ENCODE measurements at regions not wholly inside any gene's neighbourhood (a gene's known extent, or its start where the extent isn't known, plus 50 kb on each side); places are given as distances from the start of the nearest gene placed in this dataset.

DNA sequence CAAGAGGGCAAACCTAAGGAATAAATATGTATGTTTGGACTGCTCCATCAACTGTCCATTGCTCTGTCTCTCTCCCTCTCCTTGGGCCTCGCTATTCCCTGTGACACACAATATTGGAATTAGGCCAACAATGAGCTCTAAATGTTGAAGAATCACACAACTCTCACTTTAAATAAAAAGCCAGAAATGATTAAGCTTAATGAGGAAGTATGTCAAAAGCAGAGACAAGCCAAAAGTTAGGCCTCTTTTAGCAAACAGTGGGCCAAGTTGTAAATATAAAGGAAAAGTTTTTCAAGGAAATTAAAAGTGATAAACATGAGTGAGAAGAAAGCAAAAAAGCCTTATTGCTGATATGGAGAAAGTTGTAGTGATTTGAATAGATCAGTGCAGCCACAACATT lies 141.0 kb downstream of the VGLL3 start:
- TF ChIP-seq, protein P1, sequence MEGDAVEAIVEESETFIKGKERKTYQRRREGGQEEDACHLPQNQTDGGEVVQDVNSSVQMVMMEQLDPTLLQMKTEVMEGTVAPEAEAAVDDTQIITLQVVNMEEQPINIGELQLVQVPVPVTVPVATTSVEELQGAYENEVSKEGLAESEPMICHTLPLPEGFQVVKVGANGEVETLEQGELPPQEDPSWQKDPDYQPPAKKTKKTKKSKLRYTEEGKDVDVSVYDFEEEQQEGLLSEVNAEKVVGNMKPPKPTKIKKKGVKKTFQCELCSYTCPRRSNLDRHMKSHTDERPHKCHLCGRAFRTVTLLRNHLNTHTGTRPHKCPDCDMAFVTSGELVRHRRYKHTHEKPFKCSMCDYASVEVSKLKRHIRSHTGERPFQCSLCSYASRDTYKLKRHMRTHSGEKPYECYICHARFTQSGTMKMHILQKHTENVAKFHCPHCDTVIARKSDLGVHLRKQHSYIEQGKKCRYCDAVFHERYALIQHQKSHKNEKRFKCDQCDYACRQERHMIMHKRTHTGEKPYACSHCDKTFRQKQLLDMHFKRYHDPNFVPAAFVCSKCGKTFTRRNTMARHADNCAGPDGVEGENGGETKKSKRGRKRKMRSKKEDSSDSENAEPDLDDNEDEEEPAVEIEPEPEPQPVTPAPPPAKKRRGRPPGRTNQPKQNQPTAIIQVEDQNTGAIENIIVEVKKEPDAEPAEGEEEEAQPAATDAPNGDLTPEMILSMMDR (IDR thresholded peaks at IDR 0.05; ENCODE audit: insufficient read depth, low read length, poor library complexity, severe bottlenecking), result no peak
- no peak for TF ChIP-seq EZH2phosphoT487 (conservative IDR thresholded peaks at IDR 0.05; ENCODE audit: low read length)
